Activated CD4-positive, alpha-beta T cell treated with anti-CD3 and anti-CD28 coated beads, Interleukin-2, amount 50 U/mL, for 16 hours (primary cell): ENCODE measurements at regions not wholly inside any gene's neighbourhood (a gene's known extent, or its start where the extent isn't known, plus 50 kb on each side); places are given as distances from the start of the nearest gene placed in this dataset.

Experiments used
- DNase-seq: peaks from one replicate; pipeline ENCODE4 v3.0.0-alpha.2; 2020

- no peak for DNase-seq
Measured at GRCh38 chr15:100829457-100829856, 50.2 kb upstream of the ALDH1A3 start.
